ENCODE measurements at regions not wholly inside any gene's neighbourhood (a gene's known extent, or its start where the extent isn't known, plus 50 kb on each side); places are given as distances from the start of the nearest gene placed in this dataset.

DNA sequence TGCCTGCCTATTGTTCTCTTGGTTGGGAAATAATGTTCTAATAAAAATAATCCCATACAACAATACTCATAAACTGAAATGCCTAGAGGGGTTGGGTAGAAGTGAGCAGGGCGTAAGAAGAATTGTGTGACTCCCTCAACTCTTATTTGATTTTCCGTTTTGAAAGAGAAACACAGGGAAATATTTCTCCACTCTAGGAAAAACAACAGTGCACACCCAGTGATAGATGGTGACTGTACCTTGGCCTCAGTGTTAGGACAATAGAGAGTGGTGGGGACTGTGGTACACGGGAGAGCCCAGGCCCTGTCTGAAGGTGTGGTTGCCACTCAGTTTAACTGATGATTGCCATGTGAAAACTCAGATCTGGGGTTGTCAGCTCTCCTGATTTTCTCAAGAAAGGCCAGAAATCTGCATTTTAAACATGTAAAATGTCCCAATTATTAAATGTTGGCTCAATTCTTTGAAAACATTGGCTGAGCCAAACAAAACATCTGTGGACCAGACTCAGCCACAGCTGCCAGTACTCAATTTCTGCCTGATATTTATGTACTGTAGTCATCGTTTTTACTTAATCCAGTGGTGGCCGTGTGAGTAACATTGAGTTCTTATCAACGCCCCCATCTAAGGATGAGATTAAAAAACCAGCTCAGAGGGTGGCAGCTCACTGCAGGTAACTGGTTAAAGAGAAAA lies 103.8 kb upstream of the ZNF618 start:
- TF ChIP-seq, protein P1, sequence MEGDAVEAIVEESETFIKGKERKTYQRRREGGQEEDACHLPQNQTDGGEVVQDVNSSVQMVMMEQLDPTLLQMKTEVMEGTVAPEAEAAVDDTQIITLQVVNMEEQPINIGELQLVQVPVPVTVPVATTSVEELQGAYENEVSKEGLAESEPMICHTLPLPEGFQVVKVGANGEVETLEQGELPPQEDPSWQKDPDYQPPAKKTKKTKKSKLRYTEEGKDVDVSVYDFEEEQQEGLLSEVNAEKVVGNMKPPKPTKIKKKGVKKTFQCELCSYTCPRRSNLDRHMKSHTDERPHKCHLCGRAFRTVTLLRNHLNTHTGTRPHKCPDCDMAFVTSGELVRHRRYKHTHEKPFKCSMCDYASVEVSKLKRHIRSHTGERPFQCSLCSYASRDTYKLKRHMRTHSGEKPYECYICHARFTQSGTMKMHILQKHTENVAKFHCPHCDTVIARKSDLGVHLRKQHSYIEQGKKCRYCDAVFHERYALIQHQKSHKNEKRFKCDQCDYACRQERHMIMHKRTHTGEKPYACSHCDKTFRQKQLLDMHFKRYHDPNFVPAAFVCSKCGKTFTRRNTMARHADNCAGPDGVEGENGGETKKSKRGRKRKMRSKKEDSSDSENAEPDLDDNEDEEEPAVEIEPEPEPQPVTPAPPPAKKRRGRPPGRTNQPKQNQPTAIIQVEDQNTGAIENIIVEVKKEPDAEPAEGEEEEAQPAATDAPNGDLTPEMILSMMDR (conservative IDR thresholded peaks at IDR 0.05 in 1 of 2, IDR thresholded peaks at IDR 0.05 in 1 of 2; ENCODE audit: low read depth in 1 of 2, low read length in 2 of 2), result no peak
- TF ChIP-seq EZH2 (IDR thresholded peaks at IDR 0.05; ENCODE audit: low read length, missing control alignments), result no peak

Data from fibroblast of lung (primary cell).